ENCODE measurements at regions not wholly inside any gene's neighbourhood (a gene's known extent, or its start where the extent isn't known, plus 50 kb on each side); places are given as distances from the start of the nearest gene placed in this dataset.

DNA sequence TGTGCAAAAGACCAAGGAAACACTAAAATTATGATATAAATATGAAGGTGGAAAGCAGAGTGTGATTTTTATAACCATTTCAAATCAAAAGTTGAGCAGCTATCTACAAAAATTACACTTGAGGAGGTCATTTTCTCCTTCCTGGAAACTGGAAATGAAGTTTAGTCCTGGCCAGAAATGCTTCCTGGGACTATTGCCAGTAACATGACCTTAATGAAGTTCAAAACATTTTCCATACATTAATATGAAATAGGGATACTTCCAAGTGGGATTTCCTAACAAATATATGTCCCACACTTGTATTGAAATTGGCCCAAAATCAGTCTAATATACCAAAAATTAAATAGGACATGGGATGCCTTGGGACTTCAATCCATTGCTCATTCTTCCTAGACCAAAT is 1556.8 kb upstream of the MIR17HG start:
- CTCF ChIA-PET = no interaction called here

More for the DNA sequence above, 1556.8 kb upstream of the MIR17HG start:
- Histone ChIP-seq H3K9me1 (ENCODE audit: insufficient read depth, low read length) (no peaks in the 10 kb centered on the region), H3K79me1 (ENCODE audit: low read depth in 1 of 2, low read length in 2 of 2) (no peaks in the 10 kb centered on the region), H4K8ac (ENCODE audit: low read depth in 2 of 2, low read length in 2 of 2) (no peak overlapping the region), H2BK20ac (ENCODE audit: low read depth, low read length) (no peak overlapping the region), H3K18ac (ENCODE audit: low read depth, low read length) (no peak overlapping the region), H3K23ac (ENCODE audit: low read depth, low read length) (no peak overlapping the region), H3K4ac (ENCODE audit: low read depth, low read length) (no peak overlapping the region), H3K9me3 (ENCODE audit: control insufficient read depth, insufficient read depth, low read length) (no peaks in the 10 kb centered on the region), H4K5ac (ENCODE audit: low read depth, low read length) (no peak overlapping the region), H3K14ac (replicated peaks; ENCODE audit: low read depth, low read length) (no peak overlapping the region), H2AK9ac (replicated peaks; ENCODE audit: low read depth, low read length, poor library complexity) (no peak overlapping the region), H4K20me1 (ENCODE audit: insufficient read depth, low read length) (no peaks in the 10 kb centered on the region), H2BK120ac (ENCODE audit: low read depth, low read length) (no peak overlapping the region), H3K4me3 (ENCODE audit: insufficient read depth, low read depth, low read length) (no peak overlapping the region), H3K27ac (ENCODE audit: insufficient read depth, low read length) (no peak overlapping the region), H3K56ac (ENCODE audit: extremely low read depth, insufficient read depth, low read length) (no peak overlapping the region), H3K4me1 (ENCODE audit: control insufficient read depth, insufficient read depth, low read length) (no peaks in the 10 kb centered on the region), H3K4me2 (ENCODE audit: low read depth, low read length) (no peak overlapping the region), H4K91ac (ENCODE audit: insufficient read depth, low read depth, low read length) (no peak overlapping the region), H2AFZ (replicated peaks; ENCODE audit: low read length, poor library complexity) (no peak overlapping the region), H3K9ac (ENCODE audit: low read depth, low read length) (no peak overlapping the region), H3K36me3 (ENCODE audit: control insufficient read depth, insufficient read depth, low read length) (no peaks in the 10 kb centered on the region), H3K27me3 (ENCODE audit: control insufficient read depth, insufficient read depth, low read length) (no peaks in the 10 kb centered on the region), H2AK5ac (ENCODE audit: low read depth, low read length) (no peak overlapping the region), H2BK5ac (ENCODE audit: low read depth, low read length, poor library complexity, severe bottlenecking) (no peak overlapping the region), H2BK15ac (ENCODE audit: low read depth, low read length) (no peak overlapping the region)
- no TSS peak for BruUV-seq (replicated peaks)
- TF ChIP-seq CHD1 (IDR thresholded peaks at IDR 0.05; ENCODE audit: low read depth, low read length) = no peak
- TF ChIP-seq POLR2A (IDR thresholded peaks at IDR 0.05; ENCODE audit: low read depth, low read length) = no peak
- TF ChIP-seq RAD21 (IDR thresholded peaks at IDR 0.05; ENCODE audit: low read length) = no peak
- no peak for TF ChIP-seq RCOR1 (IDR thresholded peaks at IDR 0.05; ENCODE audit: insufficient replicate concordance, low read length)
- dilution Hi-C loops (cut with HindIII; ENCODE audit: low sequenced_read_pairs, unreplicated experiment) (no loop called here), in situ Hi-C loops (cut with MboI; ENCODE audit: low sequenced_read_pairs) (no loop called here), intact Hi-C loops (cut with micrococcal nuclease) (no loop called here)
- POLR2A ChIA-PET (ENCODE audit: unreplicated experiment) = no interaction called here
- no peak for DNase-seq
- ATAC-seq (ENCODE audit: low read depth) = no peak

All from IMR-90 (cell line).